Gastroesophageal sphincter (tissue), 3 donors: ENCODE measurements at regions not wholly inside any gene's neighbourhood (a gene's known extent, or its start where the extent isn't known, plus 50 kb on each side); places are given as distances from the start of the nearest gene placed in this dataset.

Experiments
- POLR2A ChIP-seq, 2 donors: fragments of 450-650 bp; IDR thresholded peaks; one replicate each; pipeline ENCODE4 v1.6.1; 2017; ENCODE audit warnings: antibody characterized with exemption in 2 of 2, mild to moderate bottlenecking in 2 of 2, moderate library complexity in 1 of 2
- POLR2AphosphoS5 ChIP-seq: sonication (generic); formaldehyde crosslinking; IDR thresholded peaks from one replicate; pipeline ENCODE4 v1.6.1; 2017; ENCODE audit warnings: antibody characterized with exemption
- TF ChIP-seq, protein P1 (sequence below), 4 experiments: fragments of 200-600 bp in 2 of 4; fragments of 450-650 bp in 2 of 4; sonication (generic) in 1 of 4; IDR thresholded peaks; one replicate each; pipeline ENCODE4 v1.5.1; 2017 to 2019; ENCODE audit warnings: antibody characterized with exemption in 4 of 4, mild to moderate bottlenecking in 2 of 4, moderate library complexity in 2 of 4

GRCh38 chr15:95864467-95864886 lies 466.0 kb upstream of the NR2F2 start:
- TF ChIP-seq, protein P1, sequence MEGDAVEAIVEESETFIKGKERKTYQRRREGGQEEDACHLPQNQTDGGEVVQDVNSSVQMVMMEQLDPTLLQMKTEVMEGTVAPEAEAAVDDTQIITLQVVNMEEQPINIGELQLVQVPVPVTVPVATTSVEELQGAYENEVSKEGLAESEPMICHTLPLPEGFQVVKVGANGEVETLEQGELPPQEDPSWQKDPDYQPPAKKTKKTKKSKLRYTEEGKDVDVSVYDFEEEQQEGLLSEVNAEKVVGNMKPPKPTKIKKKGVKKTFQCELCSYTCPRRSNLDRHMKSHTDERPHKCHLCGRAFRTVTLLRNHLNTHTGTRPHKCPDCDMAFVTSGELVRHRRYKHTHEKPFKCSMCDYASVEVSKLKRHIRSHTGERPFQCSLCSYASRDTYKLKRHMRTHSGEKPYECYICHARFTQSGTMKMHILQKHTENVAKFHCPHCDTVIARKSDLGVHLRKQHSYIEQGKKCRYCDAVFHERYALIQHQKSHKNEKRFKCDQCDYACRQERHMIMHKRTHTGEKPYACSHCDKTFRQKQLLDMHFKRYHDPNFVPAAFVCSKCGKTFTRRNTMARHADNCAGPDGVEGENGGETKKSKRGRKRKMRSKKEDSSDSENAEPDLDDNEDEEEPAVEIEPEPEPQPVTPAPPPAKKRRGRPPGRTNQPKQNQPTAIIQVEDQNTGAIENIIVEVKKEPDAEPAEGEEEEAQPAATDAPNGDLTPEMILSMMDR (IDR thresholded peaks at IDR 0.05) = no peak
- TF ChIP-seq POLR2AphosphoS5 = no peak
- TF ChIP-seq POLR2A (IDR thresholded peaks at IDR 0.05) = no peak
